Left colon (tissue), 2 donors: ENCODE measurements at regions not wholly inside any gene's neighbourhood (a gene's known extent, or its start where the extent isn't known, plus 50 kb on each side); places are given as distances from the start of the nearest gene placed in this dataset.
A peak's percentile ranks its signal among the peaks of the same experiment; 100 is the strongest.
"Not testable (repeated sequence)": the region's sequence is repeated elsewhere in the genome, so short reads cannot be mapped to it uniquely, and the experiment has no call there.

Experiments
- ATAC-seq: fragments of 200-7000 bp; cut with Tn5 transposase; one replicate; pipeline ENCODE4 v1.9.1; 2020; ENCODE audit warnings: mild to moderate bottlenecking, moderate library complexity
- DNase-seq, 2 donors: peaks; one replicate each; pipeline ENCODE4 v3.0.0-alpha.2; 2020
- intact Hi-C, 2 donors: fragments of 100-400 bp; cut with DNase I in 1 of 2; cut with micrococcal nuclease in 1 of 2; formaldehyde crosslinking; loops; one replicate each; pipeline versions ENCODE4 v1.11.2 to v1.14.0; 2022; cut with DNase I, micrococcal nuclease
- donor health status: DM: no; HTN: no; CAD: no.
- donor health status: DM: yes; HTN: yes; CAD: no.

DNA sequence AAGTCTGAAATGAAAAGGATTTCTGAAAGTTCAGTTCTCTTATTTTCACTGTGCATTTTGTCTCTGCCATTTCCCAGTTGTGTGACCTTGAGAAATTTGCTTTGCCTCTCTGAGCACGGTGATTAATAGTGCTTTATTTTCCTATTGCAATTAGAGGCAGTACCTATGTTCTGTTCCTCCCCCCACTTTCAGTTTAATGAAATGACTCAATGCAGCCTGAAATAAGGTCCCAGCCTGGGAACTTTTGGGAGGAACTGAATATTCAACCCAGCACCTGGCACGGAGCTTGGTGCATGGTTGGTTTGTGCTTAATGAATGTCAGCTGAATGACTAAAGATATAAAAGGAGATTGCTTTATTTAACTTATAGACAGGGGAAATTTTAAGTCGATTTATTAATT is 352.6 kb downstream of the PDCD6IP start:
- ATAC-seq (no peak), DNase-seq (no peak)
- intact Hi-C loops = no loop called here

DNA sequence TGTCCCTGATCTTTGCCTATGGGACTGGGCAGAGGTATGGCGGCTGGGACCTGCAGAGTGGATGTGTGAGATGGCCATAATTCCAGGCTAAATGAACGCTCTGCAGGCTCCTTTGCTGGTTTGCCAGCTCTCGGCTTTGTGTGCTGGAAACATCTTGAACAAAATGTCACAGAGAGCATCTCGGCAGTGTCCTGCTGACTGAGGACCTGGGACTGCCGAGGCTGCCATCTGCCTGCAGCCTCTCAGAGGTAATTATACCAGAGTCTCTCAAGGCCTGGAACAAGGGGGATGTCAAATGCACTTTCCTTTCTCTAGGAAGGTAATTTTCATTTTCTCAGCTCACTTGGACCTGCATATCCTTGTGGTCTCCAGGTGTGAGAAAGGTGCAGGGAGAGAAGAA is 354.2 kb downstream of the PDCD6IP start:
- no peak for DNase-seq
- ATAC-seq = no peak
- intact Hi-C loops = no loop called here

- DNase-seq (no peak), ATAC-seq (no peak)
- intact Hi-C loops = no loop called here
Measured at GRCh38 chr3:34155108-34155507, 356.7 kb downstream of the PDCD6IP start.

DNA sequence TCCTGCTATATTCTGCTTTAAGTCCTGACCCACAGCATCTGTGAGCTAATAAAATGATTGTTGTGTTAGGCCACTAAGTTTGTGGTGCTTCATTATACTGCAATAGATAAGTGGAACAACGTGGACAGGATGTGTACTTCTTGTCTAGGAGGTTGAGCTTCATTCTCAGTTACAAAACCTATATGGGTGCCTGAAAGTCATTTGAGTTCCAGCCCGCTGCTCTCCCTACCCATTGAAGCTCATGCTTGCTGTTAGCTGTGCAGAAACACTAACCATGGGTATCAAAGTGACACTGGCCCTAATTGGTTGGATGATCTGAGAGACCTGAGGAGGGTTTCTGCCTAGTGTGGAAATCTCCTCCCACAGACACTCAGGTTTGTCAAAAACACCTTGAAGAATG is 357.2 kb downstream of the PDCD6IP start:
- DNase-seq = no peak
- ATAC-seq = no peak
- intact Hi-C loops = no loop called here

DNA sequence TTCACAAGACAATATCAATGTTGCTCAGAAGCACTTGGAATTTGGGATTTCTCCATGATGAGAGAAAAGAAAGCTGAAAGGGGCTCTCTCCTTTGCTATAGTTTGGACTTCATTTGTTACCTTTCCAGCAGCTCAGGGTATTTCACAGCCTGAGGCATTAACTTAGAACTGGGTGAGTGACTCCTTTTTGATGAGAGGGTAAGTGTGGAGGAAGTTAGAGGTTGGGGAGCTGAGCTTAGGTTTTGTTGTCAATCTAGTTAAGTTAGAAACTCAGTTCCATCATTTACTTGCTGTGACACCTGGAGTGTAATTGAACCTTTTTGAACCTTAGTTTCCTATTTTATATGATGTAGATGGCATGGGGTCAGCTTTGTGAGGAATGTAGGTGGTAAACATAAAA is 359.1 kb downstream of the PDCD6IP start:
- intact Hi-C loops = no loop called here
- DNase-seq (no peak), ATAC-seq (no peak)

DNA sequence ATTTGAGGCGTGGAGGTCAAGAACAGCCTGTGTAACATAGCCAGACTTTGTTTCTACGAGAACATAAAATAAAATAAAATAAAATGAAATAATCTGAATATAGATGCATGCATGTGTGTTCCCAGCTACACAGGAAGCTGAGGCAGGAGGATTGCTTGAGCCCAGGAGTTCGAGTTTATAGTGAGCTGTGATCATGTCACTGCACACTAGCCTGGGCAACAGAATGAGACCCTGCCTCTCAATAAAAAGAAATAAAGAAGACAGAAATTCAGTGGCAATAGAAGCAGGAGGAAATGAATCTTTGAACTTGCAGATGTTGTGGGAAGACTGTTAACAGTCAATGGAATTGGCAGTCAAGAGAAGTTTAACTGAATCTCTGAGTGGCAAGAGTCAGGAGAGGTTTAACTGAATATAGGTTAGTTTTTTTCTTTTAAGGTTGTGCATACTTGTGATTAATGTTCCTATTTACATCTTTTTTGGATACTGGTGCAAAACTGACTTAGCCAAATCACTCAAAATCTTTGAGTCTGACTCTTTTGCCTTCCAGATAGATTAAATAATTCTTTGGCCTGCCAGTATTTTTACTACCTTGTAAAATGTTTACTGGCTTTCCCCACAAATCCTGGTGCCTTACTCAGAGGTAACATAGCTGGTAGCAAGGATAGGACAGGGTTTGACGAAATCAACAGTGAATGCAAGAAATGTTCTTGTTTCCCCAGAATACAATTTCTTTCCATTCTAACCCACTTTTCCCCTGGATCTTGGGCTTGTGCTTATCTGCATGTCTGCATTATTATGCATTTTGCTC is 361.4 kb downstream of the PDCD6IP start:
- no peak for DNase-seq
- intact Hi-C loops = no loop called here
- no peak for ATAC-seq

DNA sequence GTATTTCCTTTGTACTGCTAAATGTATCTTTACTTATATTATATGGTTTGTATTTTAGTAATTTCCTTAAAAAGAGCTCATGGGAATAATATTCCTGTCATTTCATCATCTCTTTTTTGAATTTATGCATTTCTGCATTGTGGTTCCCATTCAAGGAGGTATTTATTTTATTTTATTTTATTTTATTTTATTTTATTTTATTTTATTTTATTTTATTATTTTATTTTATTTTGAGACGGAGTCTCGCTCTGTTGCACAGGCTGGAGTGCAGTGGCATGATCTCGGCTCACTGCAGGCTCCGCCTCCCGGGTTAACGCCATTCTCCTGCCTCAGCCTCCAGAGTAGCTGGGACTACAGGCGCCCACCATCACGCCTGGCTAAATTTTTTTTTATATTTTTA is 371.2 kb downstream of the PDCD6IP start:
- ATAC-seq, intact Hi-C loops, DNase-seq: not testable (repeated sequence)

- DNase-seq = no peak
- ATAC-seq = no peak
- intact Hi-C loops = no loop called here
Measured at GRCh38 chr3:34174740-34175139, 376.3 kb downstream of the PDCD6IP start.

DNA sequence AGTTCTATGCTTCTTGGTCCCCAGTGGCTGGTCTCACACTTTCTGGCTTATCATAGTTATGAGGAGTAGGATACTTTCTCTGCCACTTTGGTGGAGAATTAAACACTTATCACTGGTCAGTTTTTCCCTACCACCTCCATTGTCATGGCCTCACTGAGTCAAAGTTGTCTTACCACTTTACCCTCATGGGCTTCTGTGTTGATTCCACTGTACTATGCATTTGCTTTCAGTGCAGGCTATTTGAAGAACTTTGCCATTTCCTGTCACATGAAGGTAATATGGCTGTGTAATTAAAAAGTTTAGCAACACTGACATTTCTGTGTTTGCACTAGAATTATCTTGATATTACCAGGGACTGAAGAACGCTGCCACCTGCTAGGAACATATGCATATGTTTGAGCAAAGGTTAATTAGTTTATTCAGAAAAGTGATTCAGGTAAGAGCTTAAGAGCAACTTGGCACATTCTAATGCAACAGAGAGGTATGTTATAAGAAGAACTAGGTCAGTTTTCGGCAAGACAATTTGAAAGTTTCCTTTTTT is 377.3 kb downstream of the PDCD6IP start:
- ATAC-seq (peak; percentile 91), DNase-seq (no peak)
- intact Hi-C loops = no loop called here

DNA sequence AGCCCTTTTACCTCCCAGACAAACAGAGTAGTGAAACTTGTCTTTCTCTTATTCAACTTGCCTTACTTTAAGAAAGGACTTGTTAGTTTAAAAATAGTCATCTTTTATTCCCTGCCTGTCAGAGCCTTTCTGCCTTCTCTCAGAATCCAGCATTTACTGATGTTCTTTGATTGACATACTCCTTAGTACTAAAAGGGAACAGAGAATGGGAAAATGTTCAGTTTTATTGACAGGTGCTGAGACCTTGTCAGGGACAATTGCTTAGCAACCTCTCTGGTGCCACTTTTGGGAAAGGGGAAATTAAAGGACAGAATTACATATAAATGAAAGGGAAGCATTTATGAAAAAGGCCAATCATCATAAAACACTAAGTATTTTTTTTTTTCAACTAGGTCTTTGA is 378.3 kb downstream of the PDCD6IP start:
- DNase-seq (no peak), ATAC-seq (no peak)
- intact Hi-C loops = no loop called here

GRCh38 chr3:34178415-34178814 is 380.0 kb downstream of the PDCD6IP start:
- no peak for DNase-seq
- intact Hi-C loops = no loop called here
- no peak for ATAC-seq

DNA sequence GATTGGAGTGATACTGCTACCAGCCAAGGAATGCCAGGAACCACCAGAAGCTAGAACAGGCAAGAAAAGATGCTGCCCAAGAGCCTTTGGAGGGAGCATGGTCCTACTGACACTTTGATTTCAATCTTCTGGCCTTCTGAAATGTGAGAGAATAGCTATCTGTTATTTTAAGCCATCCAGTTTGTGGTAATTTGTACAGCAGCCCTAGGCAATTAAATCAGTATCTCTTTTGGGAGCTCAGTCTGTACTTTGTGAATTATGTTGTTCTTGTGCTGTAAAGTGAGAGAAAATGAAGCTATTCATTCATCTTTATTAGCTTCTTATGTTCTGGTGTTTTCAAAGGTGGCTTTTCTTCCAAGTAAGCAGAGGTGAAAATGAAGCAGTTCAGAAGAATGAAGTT is 381.3 kb downstream of the PDCD6IP start:
- ATAC-seq (no peak), DNase-seq (no peak)
- intact Hi-C loops = no loop called here

- ATAC-seq (no peak), DNase-seq (no peak)
- intact Hi-C loops = no loop called here
Measured at GRCh38 chr3:34180532-34180931, 382.1 kb downstream of the PDCD6IP start.

DNA sequence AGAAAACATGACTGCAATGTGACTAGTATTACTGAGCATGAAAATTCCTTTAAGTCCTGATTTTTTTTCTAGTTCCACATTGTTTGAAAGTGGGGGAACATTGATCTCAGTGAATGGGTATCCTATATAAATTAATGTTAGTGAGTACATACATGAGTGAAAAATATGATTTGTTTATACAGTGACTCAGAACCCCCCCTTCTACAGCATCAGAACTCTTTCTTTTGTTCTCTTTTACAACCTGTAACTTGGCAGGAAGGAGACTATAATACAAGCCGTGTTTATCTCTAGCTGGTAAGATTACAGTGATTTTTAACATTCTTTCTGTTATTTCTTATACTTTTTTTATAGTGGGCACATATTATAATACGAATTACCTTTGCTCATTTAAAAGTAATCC is 384.7 kb downstream of the PDCD6IP start:
- ATAC-seq = peak; percentile 85
- DNase-seq = no peak

DNA sequence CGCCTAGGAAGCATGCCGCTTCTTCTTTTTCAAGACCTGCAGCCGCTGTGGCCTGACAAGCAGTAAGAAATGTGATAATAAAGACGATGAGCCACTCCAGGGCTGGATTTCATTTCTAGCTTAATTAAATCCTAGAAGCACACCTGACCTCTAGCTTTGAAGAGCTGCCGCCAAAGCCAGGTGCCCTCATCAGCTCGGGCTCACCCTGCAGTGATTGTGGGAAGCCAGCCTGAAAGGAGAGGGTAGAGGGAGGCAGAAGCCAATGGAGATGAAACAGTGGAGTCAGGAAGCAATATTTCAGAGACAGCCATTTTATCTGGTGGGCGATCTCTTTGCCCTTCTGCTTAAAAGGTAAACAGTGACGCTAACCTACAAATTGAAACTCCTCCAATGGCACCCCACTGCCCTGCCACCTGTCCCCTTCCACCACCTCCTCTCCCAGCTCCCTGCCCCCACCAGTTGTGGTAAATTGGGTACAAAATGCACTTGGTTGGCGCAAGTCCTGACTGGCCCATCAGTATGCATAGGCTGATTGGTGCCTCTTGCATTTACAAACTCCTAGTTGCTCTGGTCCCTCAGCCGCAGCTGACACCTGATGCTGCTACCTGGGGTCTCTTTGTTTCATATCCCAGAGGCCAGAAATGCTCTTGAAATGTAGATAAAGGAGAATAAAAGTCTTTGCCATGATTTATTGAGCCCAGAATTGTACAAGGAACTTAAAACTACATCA is 385.3 kb downstream of the PDCD6IP start:
- ATAC-seq (peak; percentile 68), DNase-seq (peak; percentile 14 to 26)
- intact Hi-C loops = no loop called here

More for the DNA sequence above, 384.7 kb downstream of the PDCD6IP start:
- intact Hi-C loops = no loop called here

- peak; percentile 48 for ATAC-seq
- intact Hi-C loops = no loop called here
Measured at GRCh38 chr3:34185301-34185700, 386.9 kb downstream of the PDCD6IP start.

GRCh38 chr3:34189133-34189532 is 390.7 kb downstream of the PDCD6IP start:
- ATAC-seq = no peak
- intact Hi-C loops = no loop called here
- DNase-seq = no peak

More at GRCh38 chr3:34185301-34185700, 386.9 kb downstream of the PDCD6IP start:
- no peak for DNase-seq

- ATAC-seq (peak; percentile 60), DNase-seq (no peak)
- intact Hi-C loops = no loop called here
Measured at GRCh38 chr3:34196914-34197313, 398.5 kb downstream of the PDCD6IP start.

DNA sequence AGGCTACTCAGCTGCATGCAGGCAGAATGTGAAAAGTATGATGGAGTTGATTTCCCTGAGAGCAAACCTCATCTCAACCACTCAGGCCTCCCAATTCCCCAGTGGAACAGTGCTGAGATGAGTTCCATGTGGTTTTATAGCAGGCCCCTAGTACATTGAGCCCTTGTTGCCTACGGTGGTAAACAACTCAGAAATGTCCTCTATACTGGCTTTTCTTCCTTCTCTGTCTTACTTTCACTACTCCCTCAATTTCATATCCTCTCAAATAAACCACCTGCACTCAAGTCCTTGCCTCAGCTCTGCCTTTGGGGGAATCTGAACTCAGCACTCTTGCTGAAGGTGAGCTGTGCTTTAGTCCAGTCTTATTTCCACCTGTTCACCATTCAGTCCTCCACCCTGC is 399.9 kb downstream of the PDCD6IP start:
- ATAC-seq (no peak), DNase-seq (no peak)
- intact Hi-C loops = no loop called here

GRCh38 chr3:34200576-34200975 is 402.1 kb downstream of the PDCD6IP start:
- DNase-seq (no peak), ATAC-seq (no peak)
- intact Hi-C loops = no loop called here
